ENCODE measurements at regions not wholly inside any gene's neighbourhood (a gene's known extent, or its start where the extent isn't known, plus 50 kb on each side); places are given as distances from the start of the nearest gene placed in this dataset.

- Histone ChIP-seq H3K79me2 (replicated peaks; ENCODE audit: insufficient read depth, low read length) (no peaks in the 10 kb centered on the region), H3K27me3 (ENCODE audit: insufficient read depth, low read depth, low read length) (no peaks in the 10 kb centered on the region), H3K36me3 (ENCODE audit: insufficient read depth, low read length) (no peaks in the 10 kb centered on the region), H3K4me2 (ENCODE audit: low read length) (no peak overlapping the region), H2AFZ (ENCODE audit: low read depth, low read length) (no peak overlapping the region), H3K9ac (ENCODE audit: low read length) (no peak overlapping the region), H3F3A (ENCODE audit: insufficient read depth, low read length, poor library complexity, severe bottlenecking) (no peaks in the 10 kb centered on the region), H3K27ac (ENCODE audit: low read length) (no peak overlapping the region), H3K9me2 (ENCODE audit: insufficient read depth, low read length) (no peaks in the 10 kb centered on the region), H3K4me3 (ENCODE audit: low read length) (no peak overlapping the region), H4K20me1 (ENCODE audit: insufficient read depth) (no peaks in the 10 kb centered on the region), H3K9me3 (ENCODE audit: low read length) (no peaks in the 10 kb centered on the region)
- no peak for TF ChIP-seq RAD21 (conservative IDR thresholded peaks at IDR 0.05)
Measured at GRCh38 chr7:9013940-9014339, 580.5 kb downstream of the NXPH1 start.

DNA sequence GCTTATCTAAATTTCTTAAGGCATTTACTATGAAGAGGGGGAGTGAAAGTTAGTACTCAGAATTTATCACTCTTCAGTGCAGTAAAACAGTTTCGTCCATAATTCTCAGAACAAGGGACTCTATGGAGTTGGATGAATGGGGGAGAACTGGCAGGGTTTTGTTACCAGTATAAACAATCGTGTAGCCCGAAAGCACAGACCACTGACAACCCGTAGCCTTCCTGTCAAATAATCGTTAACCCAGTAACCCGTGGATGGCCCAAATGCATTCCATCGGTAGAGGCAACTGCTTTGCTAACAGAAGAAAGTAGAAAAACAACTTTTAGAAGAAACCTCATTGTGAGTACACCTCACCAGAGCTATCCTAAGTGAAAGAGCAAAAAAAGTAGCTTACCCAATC, 583.9 kb downstream of the NXPH1 start:
- no peaks in the 10 kb centered on the region for H3K27me3 ChIP-seq (ENCODE audit: insufficient read depth, low read depth, low read length)
- no peak overlapping the region for H3K9ac ChIP-seq (ENCODE audit: low read length)
- no peaks in the 10 kb centered on the region for H3K9me2 ChIP-seq (ENCODE audit: insufficient read depth, low read length)
- no peak overlapping the region for H3K27ac ChIP-seq (ENCODE audit: low read length)
- H3K4me3 ChIP-seq (ENCODE audit: low read length) = no peak overlapping the region
- no peak for TF ChIP-seq POLR2AphosphoS5 (IDR thresholded peaks at IDR 0.05)
- no peak for TF ChIP-seq RAD21 (conservative IDR thresholded peaks at IDR 0.05)
- TF ChIP-seq, protein P1, sequence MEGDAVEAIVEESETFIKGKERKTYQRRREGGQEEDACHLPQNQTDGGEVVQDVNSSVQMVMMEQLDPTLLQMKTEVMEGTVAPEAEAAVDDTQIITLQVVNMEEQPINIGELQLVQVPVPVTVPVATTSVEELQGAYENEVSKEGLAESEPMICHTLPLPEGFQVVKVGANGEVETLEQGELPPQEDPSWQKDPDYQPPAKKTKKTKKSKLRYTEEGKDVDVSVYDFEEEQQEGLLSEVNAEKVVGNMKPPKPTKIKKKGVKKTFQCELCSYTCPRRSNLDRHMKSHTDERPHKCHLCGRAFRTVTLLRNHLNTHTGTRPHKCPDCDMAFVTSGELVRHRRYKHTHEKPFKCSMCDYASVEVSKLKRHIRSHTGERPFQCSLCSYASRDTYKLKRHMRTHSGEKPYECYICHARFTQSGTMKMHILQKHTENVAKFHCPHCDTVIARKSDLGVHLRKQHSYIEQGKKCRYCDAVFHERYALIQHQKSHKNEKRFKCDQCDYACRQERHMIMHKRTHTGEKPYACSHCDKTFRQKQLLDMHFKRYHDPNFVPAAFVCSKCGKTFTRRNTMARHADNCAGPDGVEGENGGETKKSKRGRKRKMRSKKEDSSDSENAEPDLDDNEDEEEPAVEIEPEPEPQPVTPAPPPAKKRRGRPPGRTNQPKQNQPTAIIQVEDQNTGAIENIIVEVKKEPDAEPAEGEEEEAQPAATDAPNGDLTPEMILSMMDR (IDR thresholded peaks at IDR 0.05; ENCODE audit: poor library complexity, severe bottlenecking) = no peak
- no peak for TF ChIP-seq TAF1 (IDR thresholded peaks at IDR 0.05; ENCODE audit: low read depth)
- TF ChIP-seq MXI1 (conservative IDR thresholded peaks at IDR 0.05; ENCODE audit: poor library complexity, severe bottlenecking) = no peak
- TF ChIP-seq EP300 (conservative IDR thresholded peaks at IDR 0.05; ENCODE audit: poor library complexity, severe bottlenecking) = no peak
- no peak for TF ChIP-seq EZH2 (IDR thresholded peaks at IDR 0.05; ENCODE audit: borderline replicate concordance, insufficient read depth, low read length, poor library complexity, severe bottlenecking)
- TF ChIP-seq REST (IDR thresholded peaks at IDR 0.05; ENCODE audit: borderline replicate concordance) = no peak
- no peak for TF ChIP-seq SMC3 (conservative IDR thresholded peaks at IDR 0.05; ENCODE audit: poor library complexity)
- H3K9me3 ChIP-seq (ENCODE audit: low read length) = no peaks in the 10 kb centered on the region
- H4K20me1 ChIP-seq (ENCODE audit: insufficient read depth) = no peaks in the 10 kb centered on the region
- no peaks in the 10 kb centered on the region for H3K79me2 ChIP-seq (replicated peaks; ENCODE audit: insufficient read depth, low read length)
- no peaks in the 10 kb centered on the region for H3K36me3 ChIP-seq (ENCODE audit: insufficient read depth, low read length)
- no peak overlapping the region for H3K4me2 ChIP-seq (ENCODE audit: low read length)
- no peak overlapping the region for H2AFZ ChIP-seq (ENCODE audit: low read depth, low read length)
- H3F3A ChIP-seq (ENCODE audit: insufficient read depth, low read length, poor library complexity, severe bottlenecking) = no peaks in the 10 kb centered on the region

GRCh38 chr7:9022456-9022855, 589.0 kb downstream of the NXPH1 start:
- no peak for TF ChIP-seq RAD21 (conservative IDR thresholded peaks at IDR 0.05)
- TF ChIP-seq SMC3 (conservative IDR thresholded peaks at IDR 0.05; ENCODE audit: poor library complexity) = no peak
- TF ChIP-seq TAF1 (IDR thresholded peaks at IDR 0.05; ENCODE audit: low read depth) = no peak
- TF ChIP-seq, protein P1 (IDR thresholded peaks at IDR 0.05; ENCODE audit: poor library complexity, severe bottlenecking) = no peak
- no peak for TF ChIP-seq REST (IDR thresholded peaks at IDR 0.05; ENCODE audit: borderline replicate concordance)
- TF ChIP-seq POLR2AphosphoS5 (IDR thresholded peaks at IDR 0.05) = no peak
- TF ChIP-seq EZH2 (IDR thresholded peaks at IDR 0.05; ENCODE audit: borderline replicate concordance, insufficient read depth, low read length, poor library complexity, severe bottlenecking) = no peak
- no peak for TF ChIP-seq EP300 (conservative IDR thresholded peaks at IDR 0.05; ENCODE audit: poor library complexity, severe bottlenecking)
- no peak for TF ChIP-seq MXI1 (conservative IDR thresholded peaks at IDR 0.05; ENCODE audit: poor library complexity, severe bottlenecking)
- H3K9ac ChIP-seq (ENCODE audit: low read length) = no peak overlapping the region
- H2AFZ ChIP-seq (ENCODE audit: low read depth, low read length) = no peak overlapping the region
- no peaks in the 10 kb centered on the region for H3K9me2 ChIP-seq (ENCODE audit: insufficient read depth, low read length)
- H3F3A ChIP-seq (ENCODE audit: insufficient read depth, low read length, poor library complexity, severe bottlenecking) = no peaks in the 10 kb centered on the region
- no peak overlapping the region for H3K4me2 ChIP-seq (ENCODE audit: low read length)
- H3K79me2 ChIP-seq (replicated peaks; ENCODE audit: insufficient read depth, low read length) = no peaks in the 10 kb centered on the region
- no peak overlapping the region for H3K4me3 ChIP-seq (ENCODE audit: low read length)
- no peaks in the 10 kb centered on the region for H3K9me3 ChIP-seq (ENCODE audit: low read length)
- no peak overlapping the region for H3K27ac ChIP-seq (ENCODE audit: low read length)
- no peaks in the 10 kb centered on the region for H4K20me1 ChIP-seq (ENCODE audit: insufficient read depth)
- no peaks in the 10 kb centered on the region for H3K36me3 ChIP-seq (ENCODE audit: insufficient read depth, low read length)
- H3K27me3 ChIP-seq (ENCODE audit: insufficient read depth, low read depth, low read length) = no peaks in the 10 kb centered on the region

Data from neural cell (in vitro differentiated cells).